ENCODE measurements at regions not wholly inside any gene's neighbourhood (a gene's known extent, or its start where the extent isn't known, plus 50 kb on each side); places are given as distances from the start of the nearest gene placed in this dataset.
"Not testable (repeated sequence)": the region's sequence is repeated elsewhere in the genome, so short reads cannot be mapped to it uniquely, and the experiment has no call there.

- no peak for DNase-seq (ENCODE audit: low spot score)
These were observed 259.2 kb downstream of the C3orf38 start for GRCh38 chr3:88408935-88409334.

- DNase-seq (ENCODE audit: low spot score) = no peak
These were observed 260.5 kb downstream of the C3orf38 start for GRCh38 chr3:88410259-88410658.

GRCh38 chr3:88412346-88412745 lies 262.6 kb downstream of the C3orf38 start:
- no peak for DNase-seq (ENCODE audit: low spot score)

- no peak for DNase-seq (ENCODE audit: low spot score)
These were observed 266.7 kb downstream of the C3orf38 start for GRCh38 chr3:88416436-88416835.

- no peak for DNase-seq (ENCODE audit: low spot score)
These were observed 268.5 kb downstream of the C3orf38 start for GRCh38 chr3:88418219-88418618.

GRCh38 chr3:88433568-88433967 lies 283.8 kb downstream of the C3orf38 start:
- DNase-seq (ENCODE audit: low spot score) = peak; percentile 54

- no peak for DNase-seq (ENCODE audit: low spot score)
These were observed 284.2 kb downstream of the C3orf38 start for GRCh38 chr3:88434001-88434400.

GRCh38 chr3:88440701-88441100 lies 290.9 kb downstream of the C3orf38 start:
- no peak for DNase-seq (ENCODE audit: low spot score)

- DNase-seq (ENCODE audit: low spot score) = no peak
These were observed 293.3 kb downstream of the C3orf38 start for GRCh38 chr3:88443066-88443465.

- DNase-seq (ENCODE audit: low spot score) = no peak
These were observed 294.5 kb downstream of the C3orf38 start for GRCh38 chr3:88444251-88444650.

- no peak for DNase-seq (ENCODE audit: low spot score)
These were observed 302.5 kb downstream of the C3orf38 start for GRCh38 chr3:88452228-88452627.

GRCh38 chr3:88460369-88460768 lies 310.6 kb downstream of the C3orf38 start:
- no peak for DNase-seq (ENCODE audit: low spot score)

- DNase-seq (ENCODE audit: low spot score) = no peak
These were observed 312.5 kb downstream of the C3orf38 start for GRCh38 chr3:88462230-88462629.

GRCh38 chr3:88467191-88467590 lies 317.4 kb downstream of the C3orf38 start:
- no peak for DNase-seq (ENCODE audit: low spot score)

GRCh38 chr3:88469216-88469615 lies 319.5 kb downstream of the C3orf38 start:
- DNase-seq (ENCODE audit: low spot score) = no peak

- no peak for DNase-seq (ENCODE audit: low spot score)
These were observed 328.7 kb downstream of the C3orf38 start for GRCh38 chr3:88478460-88478859.

- no peak for DNase-seq (ENCODE audit: low spot score)
These were observed 331.1 kb downstream of the C3orf38 start for GRCh38 chr3:88480822-88481221.

- no peak for DNase-seq (ENCODE audit: low spot score)
These were observed 335.2 kb downstream of the C3orf38 start for GRCh38 chr3:88485001-88485400.

GRCh38 chr3:88508818-88509217 lies 359.1 kb downstream of the C3orf38 start:
- not testable (repeated sequence) for DNase-seq (ENCODE audit: low spot score)

GRCh38 chr3:88509582-88509981 lies 359.8 kb downstream of the C3orf38 start:
- no peak for DNase-seq (ENCODE audit: low spot score)

GRCh38 chr3:88528494-88528893 lies 378.7 kb downstream of the C3orf38 start:
- DNase-seq (ENCODE audit: low spot score) = no peak

- DNase-seq (ENCODE audit: low spot score) = no peak
These were observed 384.8 kb downstream of the C3orf38 start for GRCh38 chr3:88534534-88534933.

GRCh38 chr3:88535563-88535962 lies 385.8 kb downstream of the C3orf38 start:
- DNase-seq (ENCODE audit: low spot score) = no peak

GRCh38 chr3:88542916-88543315 lies 393.2 kb downstream of the C3orf38 start:
- DNase-seq (ENCODE audit: low spot score) = no peak

- DNase-seq (ENCODE audit: low spot score) = no peak
These were observed 422.7 kb downstream of the C3orf38 start for GRCh38 chr3:88572450-88572849.
